GM23248 (cell line): ENCODE measurements at regions not wholly inside any gene's neighbourhood (a gene's known extent, or its start where the extent isn't known, plus 50 kb on each side); places are given as distances from the start of the nearest gene placed in this dataset.

ENCODE experiments used
- EZH2 ChIP-seq: fragments of 200-600 bp; sonication (generic); IDR thresholded peaks from 2 replicates; pipeline ENCODE4 v1.6.1; 2018; ENCODE audit warnings: antibody characterized with exemption, mild to moderate bottlenecking; ENCODE audit not compliant: insufficient read depth, poor library complexity, severe bottlenecking
- EZH2phosphoT487 ChIP-seq: fragments of 200-600 bp; sonication (generic); IDR thresholded peaks from 2 replicates; pipeline ENCODE4 v1.6.1; 2018; ENCODE audit warnings: antibody characterized with exemption, moderate library complexity, mild to moderate bottlenecking, low read depth; ENCODE audit not compliant: insufficient read depth

- TF ChIP-seq EZH2 (no peak), EZH2phosphoT487 (no peak)
Observed at GRCh38 chr14:103243764-103244737, 90.0 kb upstream of the EIF5 start.
